H1 (cell line): ENCODE measurements at regions not wholly inside any gene's neighbourhood (a gene's known extent, or its start where the extent isn't known, plus 50 kb on each side); places are given as distances from the start of the nearest gene placed in this dataset.

Experiments
- CTCF ChIA-PET: fragments of 300-600 bp; sonication (Branson Sonifier 250); formaldehyde crosslinking; loops from one replicate; lab custom pipeline; 2021; ENCODE audit not compliant: partially characterized antibody; lab: Charles Lee
- POLR2A ChIA-PET: fragments of 300-600 bp; sonication (Branson Sonifier 250); formaldehyde crosslinking; loops from one replicate; lab custom pipeline; 2021; ENCODE audit warnings: inconsistent platforms; ENCODE audit not compliant: partially characterized antibody; lab: Charles Lee
- DNase-seq, 2 experiments: peaks; one replicate each; pipeline versions ENCODE4 v3.0.0 to v3.0.0-alpha.2; 2010 to 2022; ENCODE audit warnings: low spot score in 2 of 2, low read depth in 1 of 2, mixed read lengths in 1 of 2
- FAIRE-seq: peaks from 2 replicates; lab custom pipeline; 2011; peaks lifted over from hg19 to GRCh38; lab: Jason Lieb, UNC
- H2AFZ ChIP-seq: 2 replicates; pipeline ENCODE4 v1.8.1; 2012; ENCODE audit warnings: low read length, inconsistent platforms
- H2AK5ac ChIP-seq: 2 replicates; pipeline ENCODE4 v1.6.1; 2013; ENCODE audit warnings: low read depth, low read length
- H2BK120ac ChIP-seq: replicated peaks from 2 replicates; pipeline ENCODE3; 2013; ENCODE audit warnings: low read depth, low read length, inconsistent platforms
- H2BK12ac ChIP-seq: 2 replicates; pipeline ENCODE4 v1.6.1; 2013; ENCODE audit warnings: low read depth, low read length
- H2BK15ac ChIP-seq: 2 replicates; pipeline ENCODE4 v1.6.1; 2013; ENCODE audit warnings: low read length
- H2BK20ac ChIP-seq: 2 replicates; pipeline ENCODE4 v1.6.1; 2013; ENCODE audit warnings: low read length
- H2BK5ac ChIP-seq: 2 replicates; pipeline ENCODE4 v1.6.1; 2013; ENCODE audit warnings: low read depth, low read length
- H3K14ac ChIP-seq: 2 replicates; pipeline ENCODE4 v1.6.1; 2013; ENCODE audit warnings: inconsistent platforms; ENCODE audit not compliant: insufficient read length
- H3K18ac ChIP-seq: 2 replicates; pipeline ENCODE4 v1.6.1; 2013; ENCODE audit warnings: low read length; ENCODE audit errors: extremely low read depth
- H3K23ac ChIP-seq: 2 replicates; pipeline ENCODE4 v1.6.1; 2013; ENCODE audit warnings: inconsistent platforms; ENCODE audit not compliant: insufficient read length
- H3K23me2 ChIP-seq: 2 replicates; pipeline ENCODE4 v1.6.1; 2013; ENCODE audit warnings: low read depth, low read length
- H3K27ac ChIP-seq: 2 replicates; pipeline ENCODE4 v1.6.1; 2011; ENCODE audit warnings: low read depth, low read length, inconsistent platforms
- H3K27me3 ChIP-seq, 4 experiments: replicated peaks in 1 of 4; 1 replicate in 1 of 4; 2 replicates in 3 of 4; pipeline versions ENCODE4 v1.6.1 to v1.8.1; 2011 to 2013; ENCODE audit warnings: low read length in 3 of 4, mild to moderate bottlenecking in 3 of 4, inconsistent platforms in 2 of 4, mixed read lengths in 2 of 4, moderate library complexity in 1 of 4; ENCODE audit not compliant: control insufficient read depth in 3 of 4, insufficient read depth in 3 of 4; ENCODE audit errors: extremely low read depth in 1 of 4
- H3K36me3 ChIP-seq, 4 experiments: 2 replicates each; pipeline versions ENCODE4 v1.6.1 to v1.8.1; 2011 to 2013; ENCODE audit warnings: mild to moderate bottlenecking in 4 of 4, low read length in 3 of 4, moderate library complexity in 2 of 4, control low read depth in 1 of 4, inconsistent platforms in 1 of 4; ENCODE audit not compliant: insufficient read depth in 4 of 4, control insufficient read depth in 2 of 4
- H3K4ac ChIP-seq: replicated peaks from 2 replicates; pipeline ENCODE3; 2013; ENCODE audit warnings: low read length, low read depth, mixed read lengths, inconsistent platforms; ENCODE audit not compliant: insufficient read length
- H3K4me1 ChIP-seq, 4 experiments: replicated peaks in 1 of 4; 1 replicate in 1 of 4; 2 replicates in 3 of 4; pipeline versions ENCODE4 v1.6.1 to v1.8.1; 2011 to 2013; ENCODE audit warnings: low read length in 3 of 4, inconsistent platforms in 2 of 4, mixed read lengths in 1 of 4; ENCODE audit not compliant: insufficient read depth in 4 of 4, control insufficient read depth in 3 of 4
- H3K4me2 ChIP-seq, 2 experiments: 2 replicates each; pipeline versions ENCODE4 v1.6.1 to v1.8.1; 2011 to 2013; ENCODE audit warnings: low read depth in 2 of 2, low read length in 2 of 2, control low read depth in 1 of 2, inconsistent platforms in 1 of 2, mild to moderate bottlenecking in 1 of 2; ENCODE audit not compliant: insufficient read depth in 1 of 2
- H3K4me3 ChIP-seq, 4 experiments: fragments of 200-600, 300-600 bp in 1 of 4; sonication (generic), shearing (Covaris generic), sonication (Bioruptor Twin) in 1 of 4; 2 replicates each; pipeline versions ENCODE4 v1.5.1 to v1.8.1; 2011 to 2016; ENCODE audit warnings: low read length in 4 of 4, low read depth in 3 of 4, control low read depth in 2 of 4, inconsistent platforms in 2 of 4, mild to moderate bottlenecking in 2 of 4, mixed read lengths in 1 of 4, moderate library complexity in 1 of 4; ENCODE audit not compliant: insufficient read depth in 2 of 4; ENCODE audit errors: extremely low read depth in 1 of 4
- H3K56ac ChIP-seq: replicated peaks from 2 replicates; pipeline ENCODE3; 2013; ENCODE audit warnings: low read depth, mild to moderate bottlenecking, mixed read lengths, low read length, inconsistent platforms; ENCODE audit not compliant: insufficient read length
- H3K79me1 ChIP-seq: 2 replicates; pipeline ENCODE4 v1.6.1; 2013; ENCODE audit warnings: low read depth, low read length, control low read depth
- H3K79me2 ChIP-seq, 2 experiments: 2 replicates each; pipeline versions ENCODE4 v1.6.1 to v1.8.1; 2012 to 2013; ENCODE audit warnings: low read length in 2 of 2, mild to moderate bottlenecking in 2 of 2, inconsistent platforms in 1 of 2; ENCODE audit not compliant: insufficient read depth in 2 of 2, control insufficient read depth in 1 of 2
- H3K9ac ChIP-seq, 4 experiments: replicated peaks in 1 of 4; 1 replicate in 1 of 4; 2 replicates in 3 of 4; pipeline versions ENCODE4 v1.6.1 to v1.8.1; 2011 to 2013; ENCODE audit warnings: low read depth in 3 of 4, low read length in 3 of 4, control low read depth in 2 of 4, mild to moderate bottlenecking in 2 of 4, moderate library complexity in 2 of 4, inconsistent platforms in 1 of 4; ENCODE audit errors: extremely low read depth in 1 of 4
- H3K9me3 ChIP-seq, 2 experiments: 2 replicates each; pipeline versions ENCODE4 v1.6.1 to v1.8.1; 2012 to 2013; ENCODE audit warnings: mild to moderate bottlenecking in 2 of 2, moderate library complexity in 2 of 2, control low read depth in 1 of 2, inconsistent platforms in 1 of 2, low read depth in 1 of 2, low read length in 1 of 2, mixed read lengths in 1 of 2; ENCODE audit not compliant: insufficient read depth in 2 of 2
- H4K20me1 ChIP-seq, 2 experiments: replicated peaks in 1 of 2; 2 replicates each; pipeline versions ENCODE3 to v1.8.1; 2011 to 2013; ENCODE audit warnings: inconsistent platforms in 2 of 2, low read length in 2 of 2, mild to moderate bottlenecking in 1 of 2; ENCODE audit not compliant: insufficient read depth in 2 of 2, control insufficient read depth in 1 of 2
- H4K5ac ChIP-seq: 2 replicates; pipeline ENCODE4 v1.6.1; 2013; ENCODE audit warnings: low read length, low read depth, mixed read lengths, inconsistent platforms; ENCODE audit not compliant: insufficient read length
- H4K8ac ChIP-seq: 2 replicates; pipeline ENCODE4 v1.8.0; 2013; ENCODE audit warnings: mild to moderate bottlenecking, moderate library complexity, low read length, inconsistent platforms; ENCODE audit not compliant: insufficient read depth; ENCODE audit errors: extremely low read depth
- H4K91ac ChIP-seq: replicated peaks from 2 replicates; pipeline ENCODE3; 2013; ENCODE audit warnings: low read length, mixed read lengths, inconsistent platforms; ENCODE audit not compliant: insufficient read length
- ASH2L ChIP-seq: fragments of 200-600, 300-600 bp; sonication (generic); IDR thresholded peaks from one replicate; pipeline ENCODE4 v1.7.1; 2017; ENCODE audit warnings: low read length
- CEBPB ChIP-seq: IDR thresholded peaks from 2 replicates; pipeline ENCODE4 v1.6.1; 2012; ENCODE audit warnings: low read depth, low read length
- CTBP2 ChIP-seq: IDR thresholded peaks from 2 replicates; pipeline ENCODE4 v1.7.0; 2011; ENCODE audit warnings: borderline replicate concordance, mild to moderate bottlenecking, moderate library complexity, mixed read lengths, low read length; ENCODE audit not compliant: insufficient read depth, insufficient read length
- USF2 ChIP-seq: IDR thresholded peaks from 2 replicates; pipeline ENCODE4 v1.6.1; 2011; ENCODE audit warnings: low read length, improper control_type of control experiment
- ZNF274 ChIP-seq: IDR thresholded peaks from 2 replicates; pipeline ENCODE4 v1.7.0; 2012; ENCODE audit warnings: low read length, borderline replicate concordance; ENCODE audit errors: extremely low read depth
- WGBS, 2 experiments: shearing (Covaris generic) in 1 of 2; methylation state at CpG; one replicate each; pipeline versions ENCODE4 v1.1.6 to v1.1.7; 2013 to 2015; ENCODE audit warnings: low lambda C conversion rate in 2 of 2, mixed read lengths in 2 of 2, inconsistent platforms in 1 of 2, low coverage in 1 of 2, missing lambda C conversion rate in 1 of 2; ENCODE audit not compliant: insufficient replicate concordance in 2 of 2, insufficient coverage in 1 of 2, insufficient read length in 1 of 2; ENCODE audit errors: extremely low coverage in 1 of 2, missing lambda C conversion rate in 1 of 2; 5-methylcytosine and 5-hydroxymethylcytosine counted together

DNA sequence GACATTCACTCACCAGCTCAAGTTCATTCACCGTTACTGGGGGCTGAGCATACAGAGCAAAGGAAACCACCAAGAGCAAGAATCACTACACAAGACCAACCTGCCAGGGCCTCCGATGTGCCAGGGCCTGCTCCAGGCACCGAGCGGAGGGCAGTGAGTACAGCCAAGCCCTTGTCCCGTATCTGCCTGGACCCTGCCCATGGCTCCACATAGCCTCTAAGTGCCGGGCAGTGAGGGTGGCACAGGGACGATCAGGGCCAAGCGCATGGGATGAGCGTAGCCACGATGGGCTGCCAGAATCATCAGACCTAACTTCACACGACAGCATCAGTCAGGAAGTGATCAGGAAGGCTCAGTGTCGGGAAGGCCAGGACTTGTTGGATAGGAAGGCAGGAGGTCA lies 199.6 kb downstream of the BCL11B start:
- WGBS, 2 experiments, result 92% methylated on average over 12 of the region's 12 CpGs; no CpG with 5 or more reads in 1 of the 2 experiments
- H3K79me2 ChIP-seq, result no peaks in the 10 kb centered on the region
- no peak overlapping the region for H2BK12ac ChIP-seq
- CTCF ChIA-PET, result interaction anchor here (0.6 kb wide), 1 partner anchor 18 kb away, joined by 3 read pairs; no protein-coding TSS in a partner anchor
- H3K9me3 ChIP-seq, result peaks cover 0 to 7% of the 10 kb centered on the region in 2 experiments; a peak in 2 of 4 replicates
- no peak overlapping the region for H3K4me2 ChIP-seq
- H2BK20ac ChIP-seq, result no peak overlapping the region
- no peaks in the 10 kb centered on the region for H4K20me1 ChIP-seq
- H4K5ac ChIP-seq, result no peak overlapping the region
- no peak overlapping the region for H3K4me3 ChIP-seq
- no peak overlapping the region for H3K56ac ChIP-seq
- POLR2A ChIA-PET, result no interaction called here
- no peaks in the 10 kb centered on the region for H3K36me3 ChIP-seq
- H2BK120ac ChIP-seq, result no peak overlapping the region
- H3K18ac ChIP-seq, result no peak overlapping the region
- no peak overlapping the region for H4K91ac ChIP-seq
- H2AK5ac ChIP-seq, result no peak overlapping the region
- H3K4me1 ChIP-seq, result no peaks in the 10 kb centered on the region
- H2BK5ac ChIP-seq, result no peak overlapping the region
- H2AFZ ChIP-seq, result no peak overlapping the region
- no peaks in the 10 kb centered on the region for H3K27me3 ChIP-seq
- H3K23me2 ChIP-seq, result no peaks in the 10 kb centered on the region
- H3K9ac ChIP-seq, result no peak overlapping the region
- H3K23ac ChIP-seq, result no peak overlapping the region
- H3K27ac ChIP-seq, result no peak overlapping the region
- H3K4ac ChIP-seq, result no peak overlapping the region
- H2BK15ac ChIP-seq, result no peak overlapping the region
- FAIRE-seq (no peak), DNase-seq (peak in 1 of 2 experiments; percentile 24)
- H3K79me1 ChIP-seq, result no peaks in the 10 kb centered on the region
- H4K8ac ChIP-seq, result peak overlapping the region; percentile 87; the same call in 1 of the 2 replicates
- no peak overlapping the region for H3K14ac ChIP-seq
- no peak for TF ChIP-seq CTBP2
- no peak for TF ChIP-seq ASH2L
- TF ChIP-seq USF2, result no peak
- TF ChIP-seq CEBPB, result no peak
- no peak for TF ChIP-seq ZNF274
